ENCODE measurements at regions not wholly inside any gene's neighbourhood (a gene's known extent, or its start where the extent isn't known, plus 50 kb on each side); places are given as distances from the start of the nearest gene placed in this dataset.

- no peak for ATAC-seq
- CTCF ChIA-PET: interaction anchor here (0.6 kb wide), 1 partner anchor 23 kb away, joined by 3 read pairs; no protein-coding TSS in a partner anchor
- POLR2A ChIA-PET: no interaction called here
- H3K27ac ChIP-seq (ENCODE audit: low read depth, low read length): no peak overlapping the region
- no peaks in the 10 kb centered on the region for H3K79me2 ChIP-seq (ENCODE audit: insufficient read depth, low read length)
- intact Hi-C loops (cut with micrococcal nuclease): no loop called here
- H3K36me3 ChIP-seq (ENCODE audit: control insufficient read depth in 1 of 2, insufficient read depth in 2 of 2, low read length in 2 of 2): no peaks in the 10 kb centered on the region
- RAD21 ChIA-PET (ENCODE audit: low non-redundant PET in 1 of 2, low total read pairs in 2 of 2, uncharacterized antibody in 2 of 2, unreplicated experiment in 2 of 2): no interaction called here
- H3K9me2 ChIP-seq (ENCODE audit: insufficient read depth): no peaks in the 10 kb centered on the region
- H3K9ac ChIP-seq (ENCODE audit: low read length): no peak overlapping the region
- H3K27me3 ChIP-seq (ENCODE audit: insufficient read depth, low read length): no peaks in the 10 kb centered on the region
- H3K4me3 ChIP-seq (replicated peaks in 1 of 2; ENCODE audit: low read depth in 1 of 2, low read length in 2 of 2): no peak overlapping the region
- no TSS peak for BruUV-seq (replicated peaks)
- H3K4me2 ChIP-seq (ENCODE audit: low read length): no peak overlapping the region
- H2AFZ ChIP-seq (ENCODE audit: low read depth, low read length, poor library complexity, severe bottlenecking): no peak overlapping the region
- no peaks in the 10 kb centered on the region for H3K4me1 ChIP-seq (ENCODE audit: control insufficient read depth in 1 of 2, insufficient read depth in 2 of 2, low read length in 2 of 2)
- no peaks in the 10 kb centered on the region for H4K20me1 ChIP-seq (ENCODE audit: insufficient read depth)
- TF ChIP-seq CBX3 (IDR thresholded peaks at IDR 0.05; ENCODE audit: low read depth) (no peak), EGR1 (IDR thresholded peaks at IDR 0.05; ENCODE audit: low read depth) (no peak), MAX (IDR thresholded peaks at IDR 0.05) (no peak), JUND (IDR thresholded peaks at IDR 0.05) (no peak), ZFX (IDR thresholded peaks at IDR 0.05) (no peak), ZBTB33 (IDR thresholded peaks at IDR 0.05; ENCODE audit: extremely low read depth, insufficient replicate concordance, low read length) (no peak), EZH2phosphoT487 (IDR thresholded peaks at IDR 0.05; ENCODE audit: borderline replicate concordance) (no peak), CTCF (IDR thresholded peaks at IDR 0.05 in 2 of 3, conservative IDR thresholded peaks at IDR 0.05 in 1 of 3; ENCODE audit: borderline replicate concordance in 1 of 3, insufficient read depth in 1 of 3, low read depth in 2 of 3, low read length in 2 of 3) (no peak), TCF7L2 (IDR thresholded peaks at IDR 0.05; ENCODE audit: borderline replicate concordance, extremely low read depth, insufficient read depth, insufficient read length) (no peak), POLR2AphosphoS5 (IDR thresholded peaks at IDR 0.05; ENCODE audit: low read depth, low read length) (no peak), FOSL1 (IDR thresholded peaks at IDR 0.05; ENCODE audit: low read depth) (no peak), CEBPB (IDR thresholded peaks at IDR 0.05; ENCODE audit: low read depth) (no peak), POLR2A (IDR thresholded peaks at IDR 0.05; ENCODE audit: borderline replicate concordance, extremely low read depth, insufficient read depth, insufficient read length) (no peak), SRF (IDR thresholded peaks at IDR 0.05; ENCODE audit: low read depth) (no peak), YY1 (IDR thresholded peaks at IDR 0.05; ENCODE audit: extremely low read depth, insufficient replicate concordance, low read depth, low read length) (no peak), RAD21 (IDR thresholded peaks at IDR 0.05; ENCODE audit: low read depth) (no peak), SP1 (IDR thresholded peaks at IDR 0.05; ENCODE audit: low read depth) (no peak)
- DNase-seq (ENCODE audit: low read depth, low spot score): no peak
- H3K9me3 ChIP-seq (ENCODE audit: control insufficient read depth in 1 of 2, insufficient read depth in 1 of 2, low read depth in 1 of 2, low read length in 2 of 2): no peaks in the 10 kb centered on the region
Measured at GRCh38 chr5:54821445-54822323, 163.7 kb downstream of the ESM1 start.

Data from HCT116 (cell line).